ENCODE measurements at regions not wholly inside any gene's neighbourhood (a gene's known extent, or its start where the extent isn't known, plus 50 kb on each side); places are given as distances from the start of the nearest gene placed in this dataset.

DNA sequence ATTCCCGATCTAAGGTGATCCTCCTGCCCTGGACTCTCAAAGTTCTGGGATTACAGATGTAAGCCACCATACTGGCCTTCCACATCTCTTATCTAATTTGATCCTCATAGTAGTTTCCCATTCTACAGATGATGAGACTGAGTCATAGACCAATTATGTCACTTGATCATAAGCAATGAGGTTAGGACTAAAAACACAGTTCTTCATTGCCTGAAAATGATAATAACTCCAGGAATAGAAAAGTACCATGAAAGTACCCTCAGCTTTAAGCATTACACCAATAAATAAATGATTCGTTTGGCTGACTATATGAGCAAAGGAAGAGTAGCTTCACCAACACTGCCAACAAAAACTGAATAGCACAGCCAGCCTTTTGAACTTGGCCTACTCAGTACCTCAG, 389.5 kb downstream of the ACTL7B start:
- TF ChIP-seq CTCF (IDR thresholded peaks at IDR 0.05) (no peak), POLR2A (IDR thresholded peaks at IDR 0.05) (no peak)
